Upper lobe of right lung (tissue), 1 donor: ENCODE measurements at regions not wholly inside any gene's neighbourhood (a gene's known extent, or its start where the extent isn't known, plus 50 kb on each side); places are given as distances from the start of the nearest gene placed in this dataset. TPM values are rescaled to one million over a fixed set of nuclear protein-coding genes. Genes with fewer than 3 reads are reported as not detected.

Experiments
- ATAC-seq: fragments of 200-7000 bp; cut with Tn5 transposase; one replicate; pipeline ENCODE4 v1.9.1; 2020; ENCODE audit warnings: mild to moderate bottlenecking, moderate library complexity
- DNase-seq: peaks from one replicate; pipeline ENCODE4 v3.0.0-alpha.2; 2020
- H3K27ac ChIP-seq: fragments of 200-600 bp; one replicate; pipeline ENCODE4 v1.8.0; 2022
- H3K27me3 ChIP-seq: fragments of 200-600 bp; one replicate; pipeline ENCODE4 v1.8.0; 2022; ENCODE audit warnings: mild to moderate bottlenecking
- H3K36me3 ChIP-seq: fragments of 200-600 bp; one replicate; pipeline ENCODE4 v1.8.0; 2022
- H3K4me1 ChIP-seq: fragments of 200-600 bp; one replicate; pipeline ENCODE4 v1.8.0; 2022
- H3K4me3 ChIP-seq: fragments of 200-600 bp; one replicate; pipeline ENCODE4 v1.8.0; 2022; ENCODE audit warnings: mild to moderate bottlenecking
- H3K9me3 ChIP-seq: fragments of 200-600 bp; one replicate; pipeline ENCODE4 v1.8.0; 2022
- intact Hi-C: fragments of 100-400 bp; cut with DNase I; formaldehyde crosslinking; loops from one replicate; pipeline ENCODE4 v1.11.0; 2022
- microRNA-seq: library from miRNA; unstranded; fragments of <30 nt; microRNA quantifications from one replicate; pipeline ENCODE4 v1.2.0, GENCODE V29; 2020; ENCODE audit warnings: borderline microRNAs expressed
- TF ChIP-seq, protein P1 (sequence below): fragments of 200-600 bp; IDR thresholded peaks from one replicate; pipeline ENCODE4 v1.8.0; 2022; ENCODE audit warnings: antibody characterized with exemption
- donor health status: DM: no; HTN: yes; CAD: no; lungs with severe emphysema.

DNA sequence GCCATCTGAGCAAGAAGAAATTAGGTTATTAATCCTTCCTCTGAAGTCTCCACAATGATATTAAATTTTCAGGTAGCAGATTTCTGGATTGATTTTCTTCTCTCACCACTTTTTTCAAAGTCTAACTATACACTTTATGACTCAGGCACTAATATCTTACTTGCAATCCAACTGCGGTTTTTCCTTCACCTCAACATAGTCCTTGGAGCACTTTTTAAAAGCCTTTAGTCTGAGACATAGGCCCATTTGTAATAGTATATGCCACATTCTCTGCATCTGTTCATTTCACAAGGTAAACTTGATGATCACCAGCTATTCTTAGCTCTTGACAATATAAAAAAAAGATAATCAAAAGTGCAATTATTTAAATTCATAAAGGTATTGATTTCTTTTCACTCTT, 55.9 kb upstream of the EDNRA start:
- Histone ChIP-seq H3K4me3 (no peak overlapping the region), H3K27me3 (no peaks in the 10 kb centered on the region), H3K4me1 (no peaks in the 10 kb centered on the region), H3K36me3 (no peaks in the 10 kb centered on the region), H3K27ac (no peak overlapping the region), H3K9me3 (no peaks in the 10 kb centered on the region)
- ATAC-seq (no peak), DNase-seq (no peak)
- intact Hi-C loops: no loop called here
- TF ChIP-seq, protein P1, sequence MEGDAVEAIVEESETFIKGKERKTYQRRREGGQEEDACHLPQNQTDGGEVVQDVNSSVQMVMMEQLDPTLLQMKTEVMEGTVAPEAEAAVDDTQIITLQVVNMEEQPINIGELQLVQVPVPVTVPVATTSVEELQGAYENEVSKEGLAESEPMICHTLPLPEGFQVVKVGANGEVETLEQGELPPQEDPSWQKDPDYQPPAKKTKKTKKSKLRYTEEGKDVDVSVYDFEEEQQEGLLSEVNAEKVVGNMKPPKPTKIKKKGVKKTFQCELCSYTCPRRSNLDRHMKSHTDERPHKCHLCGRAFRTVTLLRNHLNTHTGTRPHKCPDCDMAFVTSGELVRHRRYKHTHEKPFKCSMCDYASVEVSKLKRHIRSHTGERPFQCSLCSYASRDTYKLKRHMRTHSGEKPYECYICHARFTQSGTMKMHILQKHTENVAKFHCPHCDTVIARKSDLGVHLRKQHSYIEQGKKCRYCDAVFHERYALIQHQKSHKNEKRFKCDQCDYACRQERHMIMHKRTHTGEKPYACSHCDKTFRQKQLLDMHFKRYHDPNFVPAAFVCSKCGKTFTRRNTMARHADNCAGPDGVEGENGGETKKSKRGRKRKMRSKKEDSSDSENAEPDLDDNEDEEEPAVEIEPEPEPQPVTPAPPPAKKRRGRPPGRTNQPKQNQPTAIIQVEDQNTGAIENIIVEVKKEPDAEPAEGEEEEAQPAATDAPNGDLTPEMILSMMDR: no peak

DNA sequence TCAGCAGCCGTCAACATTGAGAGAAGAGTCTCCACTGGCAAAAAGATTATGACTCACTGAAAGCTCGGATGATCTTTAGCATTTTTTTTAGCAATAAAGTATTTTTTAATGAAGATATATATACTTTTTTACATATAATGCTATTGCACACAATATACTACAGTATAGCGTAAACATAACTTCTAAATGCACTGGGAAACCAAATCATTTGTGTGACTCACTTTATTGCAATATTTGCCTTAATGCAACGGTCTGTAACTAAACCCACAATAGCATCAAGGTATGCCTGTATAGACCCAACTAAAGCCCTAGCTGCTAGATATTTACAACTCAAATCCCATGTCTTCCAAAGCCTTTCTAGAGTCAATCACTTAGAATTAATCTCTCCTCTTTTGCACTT, 52.3 kb upstream of the EDNRA start:
- Histone ChIP-seq H3K4me1 (no peaks in the 10 kb centered on the region), H3K27me3 (no peaks in the 10 kb centered on the region), H3K9me3 (peaks cover 2% of the 10 kb centered on the region), H3K36me3 (no peaks in the 10 kb centered on the region), H3K4me3 (no peak overlapping the region), H3K27ac (no peak overlapping the region)
- ATAC-seq (no peak), DNase-seq (no peak)
- intact Hi-C loops: no loop called here
- TF ChIP-seq, protein P1: no peak

DNA sequence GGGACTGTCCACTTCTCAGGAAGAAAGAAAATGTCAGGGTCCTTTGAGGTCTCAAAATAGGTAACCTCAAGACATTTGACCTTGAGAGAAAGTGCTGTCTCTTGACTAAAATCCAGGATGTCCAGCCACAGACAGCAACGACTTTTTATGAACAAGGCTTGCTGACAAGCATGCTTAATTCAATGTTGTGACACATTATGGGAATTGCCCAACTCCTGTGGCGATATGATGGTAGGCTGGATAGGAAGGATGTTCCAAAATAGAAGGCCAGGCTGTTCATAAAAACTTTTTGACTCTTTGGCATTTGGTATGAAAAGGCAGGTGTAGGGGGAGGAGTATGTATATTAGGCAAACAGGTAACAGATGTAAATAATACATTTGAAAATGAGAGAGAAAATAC, 50.8 kb upstream of the EDNRA start:
- intact Hi-C loops: no loop called here
- TF ChIP-seq, protein P1: no peak
- no peak overlapping the region for H3K27ac ChIP-seq
- no peak overlapping the region for H3K4me3 ChIP-seq
- H3K36me3 ChIP-seq: no peaks in the 10 kb centered on the region
- ATAC-seq (no peak), DNase-seq (no peak)
- peaks cover 2% of the 10 kb centered on the region for H3K9me3 ChIP-seq
- no peaks in the 10 kb centered on the region for H3K27me3 ChIP-seq
- no peaks in the 10 kb centered on the region for H3K4me1 ChIP-seq

Small RNA genes in the stretch of these regions (microRNA-seq; reads per million reads assigned to microRNA genes)
- gene MIR548G: not detected
